ENCODE measurements at regions not wholly inside any gene's neighbourhood (a gene's known extent, or its start where the extent isn't known, plus 50 kb on each side); places are given as distances from the start of the nearest gene placed in this dataset.
"Not testable (repeated sequence)": the region's sequence is repeated elsewhere in the genome, so short reads cannot be mapped to it uniquely, and the experiment has no call there.

- DNase-seq, result no peak
These were observed 258.4 kb upstream of the CACNA2D1 start for GRCh38 chr7:82701949-82702348.

DNA sequence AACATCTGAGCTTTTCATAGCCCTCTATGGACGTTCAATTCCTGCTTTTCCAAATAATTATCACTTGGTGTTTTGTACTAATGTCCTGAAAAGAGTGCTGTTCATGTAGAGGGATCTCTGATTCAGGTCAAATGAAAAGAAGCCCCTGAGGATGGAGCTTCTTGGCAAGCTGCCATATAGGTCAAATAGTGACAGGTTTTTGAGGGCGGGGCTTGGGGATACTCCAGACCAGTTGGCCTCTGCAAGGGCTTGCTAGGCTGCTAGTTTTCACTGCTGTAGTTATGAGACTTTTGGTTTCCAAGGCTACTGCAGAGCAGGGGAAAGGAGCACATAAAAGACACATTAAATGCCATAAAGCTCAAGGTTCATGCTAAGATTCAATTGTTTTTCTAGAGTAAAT, 257.2 kb upstream of the CACNA2D1 start:
- no peak for DNase-seq

- DNase-seq, result peak; percentile 86
These were observed 256.2 kb upstream of the CACNA2D1 start for GRCh38 chr7:82699773-82700186.

DNA sequence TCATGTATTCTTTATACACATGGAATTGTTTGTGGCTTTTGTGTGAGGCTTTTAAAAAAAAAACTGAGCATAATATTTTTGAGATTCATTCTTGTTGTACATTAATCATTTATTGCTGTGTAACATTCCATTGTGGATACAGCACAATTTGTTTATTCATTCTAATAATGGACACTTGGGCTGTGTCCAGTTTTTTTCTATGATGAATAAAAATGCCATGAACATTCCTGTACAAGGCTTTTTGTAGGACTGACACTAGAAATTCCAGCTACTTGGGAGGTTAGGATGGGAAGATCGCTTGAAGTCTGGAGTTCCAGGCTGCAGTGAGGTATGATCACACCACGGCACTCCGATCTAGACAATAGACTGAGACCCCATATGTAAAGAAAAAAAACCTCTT, 254.3 kb upstream of the CACNA2D1 start:
- no peak for DNase-seq

- DNase-seq, result no peak
These were observed 253.1 kb upstream of the CACNA2D1 start for GRCh38 chr7:82696631-82697030.

DNA sequence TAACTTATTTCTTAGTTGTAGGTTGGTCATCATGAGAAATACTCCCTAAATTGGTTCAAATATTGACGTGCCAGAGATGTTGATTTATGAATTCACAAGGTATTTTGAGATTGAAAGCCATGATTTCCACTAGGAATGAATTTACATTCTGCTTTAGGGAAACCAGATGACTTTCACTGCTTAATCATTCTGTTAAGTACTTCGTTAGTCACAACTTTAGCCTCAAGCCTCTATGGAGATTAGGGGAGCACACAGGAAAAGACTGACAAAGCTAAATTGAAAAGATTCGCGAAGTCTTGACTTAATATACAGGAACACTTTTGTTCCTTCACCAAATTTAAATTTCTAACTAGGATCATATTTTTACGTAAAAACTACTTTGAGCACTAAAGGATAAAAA, 250.4 kb upstream of the CACNA2D1 start:
- DNase-seq, result no peak

DNA sequence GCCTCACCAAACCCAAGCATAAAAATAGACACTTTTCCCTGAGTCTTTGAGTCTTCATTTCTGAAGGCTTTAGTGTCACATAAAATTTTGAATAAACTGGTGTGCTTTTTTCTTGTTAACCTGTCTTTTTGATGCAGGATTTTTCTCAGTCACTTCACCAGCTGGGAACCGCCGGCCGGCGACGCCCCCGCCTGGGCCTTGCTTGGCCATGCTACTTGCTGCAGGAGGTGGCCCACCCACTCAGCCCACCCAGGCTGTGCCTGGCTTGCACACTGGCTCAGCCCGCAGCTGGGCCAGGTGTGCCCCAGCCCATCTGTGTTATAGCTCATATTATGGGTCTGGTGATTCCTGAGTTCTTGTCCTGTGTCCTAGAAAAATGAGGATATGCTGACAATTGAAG, 247.4 kb upstream of the CACNA2D1 start:
- DNase-seq, result no peak

DNA sequence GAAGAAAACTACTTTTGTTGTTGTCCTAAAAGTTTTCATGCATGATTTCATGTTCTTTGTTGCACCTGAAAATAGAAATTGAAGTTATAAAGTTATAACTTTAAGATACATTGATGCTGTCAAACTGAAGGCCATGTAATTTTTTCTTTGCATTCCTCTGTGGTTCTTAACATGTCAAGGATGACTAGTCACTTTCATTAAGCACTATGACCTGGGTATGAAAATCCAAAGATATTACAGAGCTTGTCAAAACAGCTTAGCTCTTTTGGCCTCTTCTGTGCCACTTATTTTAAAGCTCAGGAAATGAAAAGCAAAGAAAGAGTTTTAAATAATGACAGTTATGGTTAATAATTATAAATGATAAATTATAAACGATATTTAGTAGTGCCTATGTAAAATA, 241.6 kb upstream of the CACNA2D1 start:
- no peak for DNase-seq

- no peak for DNase-seq
These were observed 235.1 kb upstream of the CACNA2D1 start for GRCh38 chr7:82678716-82679115.

DNA sequence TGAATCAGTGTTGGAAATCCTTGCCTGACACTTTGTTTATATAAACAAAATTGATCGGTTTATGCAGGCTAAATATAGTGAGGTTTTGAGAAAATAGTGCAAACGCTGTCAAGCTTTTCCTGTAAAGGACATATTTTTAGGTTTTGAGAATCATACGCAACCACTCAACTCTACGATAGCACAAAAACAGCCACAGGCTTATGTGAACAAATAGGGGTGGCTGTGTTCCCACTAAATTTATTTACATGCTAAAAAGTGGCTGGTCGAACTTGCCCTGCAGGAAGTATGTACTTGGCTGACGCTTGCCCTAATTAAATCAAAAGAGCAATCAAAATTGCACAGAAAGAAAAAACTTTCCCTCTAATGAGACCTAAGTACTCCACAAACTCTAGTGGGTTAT, 234.7 kb upstream of the CACNA2D1 start:
- no peak for DNase-seq

DNA sequence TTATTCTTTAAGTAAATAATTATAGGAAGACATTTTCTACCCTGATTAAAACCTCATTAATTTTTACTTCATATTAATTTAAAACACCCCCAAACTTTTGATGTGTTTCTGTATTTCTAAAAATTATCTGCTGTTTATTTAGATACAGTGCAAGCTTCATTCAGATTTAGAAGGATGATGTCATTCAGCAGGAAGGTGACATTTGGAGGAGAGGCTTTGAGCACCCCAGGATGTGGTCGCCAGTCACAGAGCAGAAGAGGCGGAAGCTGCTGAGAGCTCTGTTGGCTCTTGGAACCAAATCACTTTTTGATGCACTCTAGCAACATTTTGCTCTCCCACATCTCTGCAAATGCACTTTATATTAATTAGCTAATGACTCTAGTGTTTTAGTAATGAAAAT, 233.9 kb upstream of the CACNA2D1 start:
- no peak for DNase-seq

DNA sequence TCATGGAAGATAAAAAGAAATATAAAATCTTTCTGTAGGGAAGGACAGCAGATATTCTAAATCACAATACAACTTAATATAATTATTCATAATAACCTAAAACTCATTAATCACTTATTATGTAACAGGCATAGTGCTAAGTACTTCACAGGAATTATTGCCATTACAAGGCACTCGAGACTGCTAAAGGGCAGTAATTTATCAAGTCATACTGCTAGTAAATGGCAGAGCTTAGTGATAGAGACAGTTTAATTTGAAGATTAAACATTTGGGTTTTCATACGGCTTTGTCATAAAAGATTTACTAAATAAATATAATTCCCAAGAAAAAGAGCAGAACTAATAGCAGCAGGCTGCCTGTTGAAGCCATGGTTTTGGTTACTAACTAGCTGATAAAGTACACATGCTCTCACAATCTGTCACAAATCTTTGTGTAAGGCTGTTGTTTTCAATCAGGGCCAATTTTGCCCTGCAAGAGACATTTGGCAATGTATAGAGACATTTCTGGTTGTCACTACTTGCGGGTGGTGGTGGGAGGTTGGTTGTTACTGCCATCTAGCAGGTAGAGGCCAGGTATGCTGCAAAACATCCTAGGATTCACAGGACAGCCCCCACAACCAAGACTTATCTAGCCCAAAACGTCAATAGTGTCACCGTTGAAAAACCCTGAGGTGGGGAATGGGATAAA, 233.3 kb upstream of the CACNA2D1 start:
- DNase-seq, result no peak

- DNase-seq, result no peak
These were observed 231.8 kb upstream of the CACNA2D1 start for GRCh38 chr7:82675396-82675795.

- DNase-seq, result no peak
These were observed 230.7 kb upstream of the CACNA2D1 start for GRCh38 chr7:82674268-82674667.

DNA sequence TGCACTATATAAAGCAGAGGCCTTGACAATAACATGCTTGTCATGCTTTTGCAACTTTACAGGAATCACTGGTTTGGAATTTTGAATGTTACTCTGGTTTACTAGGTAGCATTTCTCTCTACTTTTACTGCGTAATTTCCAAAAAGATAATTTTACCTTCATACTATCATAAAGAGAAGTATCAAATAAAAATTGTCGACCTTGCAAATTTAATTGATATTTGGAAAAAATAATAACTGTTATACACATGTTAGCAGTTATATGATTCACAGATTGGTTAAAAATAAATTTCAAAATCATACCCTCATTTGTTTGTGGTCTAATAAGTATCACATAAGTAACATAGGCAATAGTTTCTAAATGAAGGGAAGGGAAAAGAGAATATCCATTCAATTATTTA, 228.5 kb upstream of the CACNA2D1 start:
- DNase-seq, result no peak

- DNase-seq, result no peak
These were observed 225.6 kb upstream of the CACNA2D1 start for GRCh38 chr7:82669141-82669540.

GRCh38 chr7:82668676-82669075, 225.1 kb upstream of the CACNA2D1 start:
- no peak for DNase-seq

GRCh38 chr7:82665966-82666507, 222.5 kb upstream of the CACNA2D1 start:
- DNase-seq, result no peak

DNA sequence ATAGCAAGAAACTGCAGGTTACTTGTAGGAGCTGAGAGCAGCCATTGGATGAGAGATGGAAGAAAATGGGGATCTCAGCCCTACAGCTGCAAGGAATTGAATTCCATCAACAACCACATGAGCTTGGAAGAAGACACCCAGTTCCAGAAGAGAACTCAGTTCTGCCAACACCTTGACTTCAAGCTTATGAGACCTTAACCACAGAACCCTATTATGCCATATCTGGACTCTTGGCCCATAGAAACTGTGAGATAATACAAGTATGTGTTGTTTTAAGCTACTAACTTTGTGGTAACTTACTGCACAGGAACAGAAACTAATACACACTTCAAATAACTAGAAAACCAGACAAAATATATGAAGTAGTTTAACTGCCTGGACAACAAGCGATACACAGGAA, 212.4 kb upstream of the CACNA2D1 start:
- no peak for DNase-seq

DNA sequence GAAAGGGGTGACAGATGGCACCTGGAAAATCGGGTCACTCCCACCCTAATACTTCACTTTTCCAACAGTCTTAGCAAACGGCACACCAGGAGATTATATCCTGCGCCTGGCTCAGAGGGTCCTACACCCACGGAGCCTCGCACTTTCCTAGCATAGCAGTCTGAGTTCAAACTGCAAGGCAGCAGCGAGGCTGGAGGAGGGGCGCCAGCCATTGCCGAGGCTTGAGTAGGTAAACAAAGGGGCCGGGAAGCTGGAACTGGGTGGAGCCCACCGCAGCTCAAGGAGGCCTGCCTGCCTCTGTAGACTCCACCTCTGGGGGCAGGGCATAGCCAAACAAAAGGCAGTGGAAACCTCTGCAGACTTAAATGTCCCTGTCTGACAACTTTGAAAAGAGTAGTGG, 206.5 kb upstream of the CACNA2D1 start:
- not testable (repeated sequence) for DNase-seq

- DNase-seq, result peak; percentile 53
These were observed 190.0 kb upstream of the CACNA2D1 start for GRCh38 chr7:82633592-82633991.

GRCh38 chr7:82631998-82632397, 188.4 kb upstream of the CACNA2D1 start:
- DNase-seq, result no peak

- DNase-seq, result no peak
These were observed 186.0 kb upstream of the CACNA2D1 start for GRCh38 chr7:82629583-82629982.

DNA sequence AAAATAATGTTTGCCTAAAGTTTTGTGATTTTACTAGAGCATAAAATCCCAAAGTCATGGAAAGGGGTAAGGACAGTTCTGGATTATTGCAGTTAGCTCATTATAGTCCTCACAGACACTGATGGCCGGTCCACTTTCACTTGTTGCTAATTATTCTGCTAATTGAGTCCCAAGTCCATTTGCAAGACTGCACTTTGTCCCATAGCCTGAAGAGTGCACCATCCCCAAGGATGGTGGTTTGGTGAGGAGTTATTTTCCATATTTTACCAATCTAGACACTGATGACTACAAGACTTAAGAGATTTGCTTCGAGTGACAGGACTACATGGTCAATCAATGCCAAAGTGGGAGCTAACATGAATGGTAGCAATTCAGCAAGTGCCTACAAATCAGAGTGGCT, 181.8 kb upstream of the CACNA2D1 start:
- DNase-seq, result no peak

- no peak for DNase-seq
These were observed 181.4 kb upstream of the CACNA2D1 start for GRCh38 chr7:82624965-82625364.
